ENCODE measurements at regions not wholly inside any gene's neighbourhood (a gene's known extent, or its start where the extent isn't known, plus 50 kb on each side); places are given as distances from the start of the nearest gene placed in this dataset.
A peak's percentile ranks its signal among the peaks of the same experiment; 100 is the strongest.

DNA sequence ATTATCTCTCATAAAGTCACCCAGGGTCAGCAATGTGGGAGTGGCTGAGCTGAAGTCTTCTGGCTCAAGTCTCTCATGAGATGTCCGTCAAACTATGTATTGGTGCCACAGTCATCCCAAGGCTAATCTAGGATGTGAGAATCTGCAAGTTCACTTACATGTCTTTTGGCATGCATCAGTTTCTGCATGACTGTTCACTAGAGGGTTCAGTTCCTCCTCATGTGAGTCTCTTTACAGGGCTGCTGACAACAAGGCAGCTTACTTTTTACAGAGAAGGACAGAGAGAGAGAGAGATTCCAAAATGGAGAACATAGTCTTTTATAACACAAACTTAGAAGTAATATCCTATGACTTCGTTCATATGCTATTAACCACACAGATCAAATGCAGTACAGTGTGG lies 328.8 kb upstream of the SLITRK1 start:
- DNase-seq (ENCODE audit: low read depth): peak; percentile 9
- TF ChIP-seq, protein P1, sequence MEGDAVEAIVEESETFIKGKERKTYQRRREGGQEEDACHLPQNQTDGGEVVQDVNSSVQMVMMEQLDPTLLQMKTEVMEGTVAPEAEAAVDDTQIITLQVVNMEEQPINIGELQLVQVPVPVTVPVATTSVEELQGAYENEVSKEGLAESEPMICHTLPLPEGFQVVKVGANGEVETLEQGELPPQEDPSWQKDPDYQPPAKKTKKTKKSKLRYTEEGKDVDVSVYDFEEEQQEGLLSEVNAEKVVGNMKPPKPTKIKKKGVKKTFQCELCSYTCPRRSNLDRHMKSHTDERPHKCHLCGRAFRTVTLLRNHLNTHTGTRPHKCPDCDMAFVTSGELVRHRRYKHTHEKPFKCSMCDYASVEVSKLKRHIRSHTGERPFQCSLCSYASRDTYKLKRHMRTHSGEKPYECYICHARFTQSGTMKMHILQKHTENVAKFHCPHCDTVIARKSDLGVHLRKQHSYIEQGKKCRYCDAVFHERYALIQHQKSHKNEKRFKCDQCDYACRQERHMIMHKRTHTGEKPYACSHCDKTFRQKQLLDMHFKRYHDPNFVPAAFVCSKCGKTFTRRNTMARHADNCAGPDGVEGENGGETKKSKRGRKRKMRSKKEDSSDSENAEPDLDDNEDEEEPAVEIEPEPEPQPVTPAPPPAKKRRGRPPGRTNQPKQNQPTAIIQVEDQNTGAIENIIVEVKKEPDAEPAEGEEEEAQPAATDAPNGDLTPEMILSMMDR (IDR thresholded peaks at IDR 0.05; ENCODE audit: insufficient read depth, low read depth, low read length, missing control alignments): no peak
- no peak overlapping the region for H3K4me3 ChIP-seq (ENCODE audit: low read depth, low read length)

DNA sequence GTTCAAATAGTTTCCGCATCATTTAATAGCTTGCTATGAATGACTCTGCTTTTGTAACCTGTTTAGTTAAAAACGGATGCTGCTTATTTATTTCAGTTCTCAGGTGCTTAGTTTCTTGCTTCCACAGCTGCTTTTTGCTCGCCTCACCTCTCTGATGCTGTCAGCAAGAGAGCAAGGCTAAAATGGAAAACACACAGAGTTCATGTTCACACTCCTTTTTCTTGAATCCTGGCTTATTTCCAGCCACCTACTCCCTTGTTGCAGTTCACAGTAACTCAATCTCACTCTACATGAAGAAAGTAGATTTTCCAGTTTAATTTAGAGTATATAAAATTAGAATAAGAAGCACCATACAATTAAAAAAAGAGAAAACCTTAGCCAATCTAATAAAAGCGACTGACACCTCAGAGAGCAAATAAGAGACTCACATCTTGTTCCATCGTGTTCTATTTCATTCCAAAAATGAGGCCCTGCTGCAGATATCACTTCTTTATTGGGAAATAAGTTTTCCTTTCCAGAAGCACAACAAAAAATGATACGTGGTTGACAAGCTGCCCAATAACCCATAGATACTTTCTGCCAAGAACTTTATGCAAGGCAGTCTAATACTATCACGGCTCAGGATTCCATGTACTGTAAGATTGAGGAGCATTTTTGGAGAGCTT lies 326.1 kb upstream of the SLITRK1 start:
- H3K4me3 ChIP-seq (ENCODE audit: low read depth, low read length): no peak overlapping the region
- TF ChIP-seq, protein P1 (IDR thresholded peaks at IDR 0.05; ENCODE audit: insufficient read depth, low read depth, low read length, missing control alignments): no peak
- peak; percentile 0 for DNase-seq (ENCODE audit: low read depth)

DNA sequence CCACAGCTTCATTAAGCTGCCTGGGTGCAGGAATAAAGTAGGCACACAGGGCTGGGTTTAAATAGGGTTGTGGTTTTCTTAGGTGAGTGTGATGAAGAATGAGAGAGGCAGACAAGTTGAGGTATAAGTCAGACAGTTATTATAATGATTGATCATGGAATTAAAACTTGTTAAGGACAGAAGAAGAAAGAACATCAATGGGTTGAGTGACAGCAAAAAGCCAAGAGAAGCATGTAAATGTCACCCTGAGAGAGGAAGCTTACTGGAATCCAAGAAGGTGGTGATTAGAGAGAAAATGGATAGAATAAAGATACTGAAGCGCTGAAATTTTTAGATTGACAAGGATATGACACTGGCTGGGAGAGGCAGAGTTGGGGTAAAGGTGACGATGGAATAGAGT lies 325.2 kb upstream of the SLITRK1 start:
- TF ChIP-seq, protein P1 (IDR thresholded peaks at IDR 0.05; ENCODE audit: insufficient read depth, low read depth, low read length, missing control alignments): no peak
- H3K4me3 ChIP-seq (ENCODE audit: low read depth, low read length): no peak overlapping the region
- DNase-seq (ENCODE audit: low read depth): no peak

DNA sequence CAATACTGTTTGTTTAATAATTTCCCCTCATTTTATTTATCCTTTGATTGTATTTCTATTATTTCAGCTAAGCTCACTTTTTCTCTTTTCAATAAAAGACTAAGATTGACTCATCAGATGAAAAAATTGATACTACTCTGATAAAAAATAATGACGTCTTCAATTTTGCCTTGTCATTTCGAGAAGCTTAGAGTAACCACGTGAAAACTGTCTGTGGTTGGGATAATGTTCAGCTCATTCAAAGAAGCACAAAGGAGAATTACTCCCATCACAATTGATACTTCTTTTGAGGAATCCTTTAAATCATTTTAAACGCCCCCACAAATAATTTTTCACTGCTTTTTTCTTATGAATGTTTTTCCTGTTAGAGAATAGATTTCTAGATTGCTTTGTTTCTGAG lies 318.7 kb upstream of the SLITRK1 start:
- no peak overlapping the region for H3K4me3 ChIP-seq (ENCODE audit: low read depth, low read length)
- no peak for DNase-seq (ENCODE audit: low read depth)
- TF ChIP-seq, protein P1 (IDR thresholded peaks at IDR 0.05; ENCODE audit: insufficient read depth, low read depth, low read length, missing control alignments): no peak

DNA sequence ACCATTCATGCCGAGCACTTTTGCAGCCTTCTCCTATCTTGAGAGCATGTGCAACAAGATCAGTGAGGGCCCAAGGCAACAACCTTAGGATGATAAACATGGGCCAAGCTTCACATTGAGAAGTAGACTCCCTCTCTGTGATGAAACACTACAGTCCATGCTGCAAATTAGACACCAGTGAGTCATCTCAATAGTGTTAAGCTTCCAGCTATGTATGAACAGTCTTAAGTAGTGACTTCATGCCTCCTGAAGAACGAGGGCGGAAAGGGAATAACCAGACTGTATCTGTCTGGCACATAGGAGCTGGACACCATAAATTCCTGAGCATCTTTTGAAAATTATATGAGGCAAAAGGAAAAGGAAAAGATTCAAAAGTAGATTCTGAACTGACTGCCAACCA lies 309.9 kb upstream of the SLITRK1 start:
- no peak overlapping the region for H3K4me3 ChIP-seq (ENCODE audit: low read depth, low read length)
- no peak for DNase-seq (ENCODE audit: low read depth)
- TF ChIP-seq, protein P1 (IDR thresholded peaks at IDR 0.05; ENCODE audit: insufficient read depth, low read depth, low read length, missing control alignments): no peak

DNA sequence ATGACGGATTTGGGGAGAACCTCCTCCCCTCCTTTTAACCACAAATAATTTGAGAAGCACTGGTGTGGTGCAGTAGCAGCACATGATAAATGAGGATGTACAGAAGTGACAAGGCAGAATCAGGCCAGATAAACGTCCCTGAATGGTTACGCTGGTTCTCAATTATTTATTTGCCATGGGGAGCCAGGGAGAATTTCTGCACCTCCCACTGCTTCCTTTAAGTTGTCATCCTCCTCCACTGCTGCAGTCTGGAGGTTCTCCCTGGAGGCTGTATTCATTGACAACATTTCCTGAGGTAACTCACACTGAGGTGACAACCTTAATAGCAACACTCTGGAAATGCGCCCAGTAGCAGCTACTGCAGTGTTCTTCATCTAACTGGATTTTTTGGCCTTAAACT lies 308.9 kb upstream of the SLITRK1 start:
- H3K4me3 ChIP-seq (ENCODE audit: low read depth, low read length): no peak overlapping the region
- no peak for DNase-seq (ENCODE audit: low read depth)
- TF ChIP-seq, protein P1 (IDR thresholded peaks at IDR 0.05; ENCODE audit: insufficient read depth, low read depth, low read length, missing control alignments): no peak

DNA sequence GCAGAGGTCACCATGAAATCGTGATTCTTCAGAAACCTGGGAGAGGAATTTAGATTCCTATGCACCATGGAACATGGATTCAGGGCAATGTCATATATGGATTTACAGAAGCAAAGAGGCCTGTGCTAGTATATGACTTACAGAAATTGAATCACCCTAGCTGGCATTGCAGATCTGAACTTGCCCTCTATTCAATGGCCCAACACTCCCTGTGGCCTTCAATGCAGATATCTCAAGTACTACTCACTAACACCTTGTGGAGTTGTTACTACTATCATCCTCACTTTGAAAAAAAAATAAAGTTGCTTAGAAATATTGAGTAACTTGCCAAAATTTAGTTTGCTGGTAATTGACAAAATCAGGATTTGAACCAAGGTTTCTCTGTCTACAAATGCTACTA lies 305.4 kb upstream of the SLITRK1 start:
- no peak for DNase-seq (ENCODE audit: low read depth)
- H3K4me3 ChIP-seq (ENCODE audit: low read depth, low read length): no peak overlapping the region
- TF ChIP-seq, protein P1 (IDR thresholded peaks at IDR 0.05; ENCODE audit: insufficient read depth, low read depth, low read length, missing control alignments): no peak

Data from GM12865 (cell line).